Neural progenitor cell (in vitro differentiated cells): ENCODE measurements at regions not wholly inside any gene's neighbourhood (a gene's known extent, or its start where the extent isn't known, plus 50 kb on each side); places are given as distances from the start of the nearest gene placed in this dataset.
A peak's percentile ranks its signal among the peaks of the same experiment; 100 is the strongest.

Experiments used
- DNase-seq: peaks from one replicate; pipeline ENCODE4 v3.0.0-alpha.2; 2016; ENCODE audit warnings: low spot score
- H2AFZ ChIP-seq: fragments of 200-600 bp; sonication (generic); replicated peaks from 2 replicates; pipeline ENCODE4 v1.6.1; 2016; ENCODE audit warnings: antibody characterized with exemption
- H3F3A ChIP-seq: fragments of 200-600 bp; sonication (generic); 2 replicates; pipeline ENCODE4 v1.6.1; 2016; ENCODE audit warnings: antibody characterized with exemption, low read depth
- H3K27ac ChIP-seq: fragments of 200-600 bp; sonication (generic); 2 replicates; pipeline ENCODE4 v1.5.1; 2016; ENCODE audit warnings: mild to moderate bottlenecking
- H3K27me3 ChIP-seq: fragments of 200-600 bp; sonication (generic); 2 replicates; pipeline ENCODE4 v1.6.1; 2016; ENCODE audit warnings: mild to moderate bottlenecking, moderate library complexity
- H3K36me3 ChIP-seq: fragments of 200-600 bp; sonication (generic); 2 replicates; pipeline ENCODE4 v1.5.1; 2016
- H3K4me1 ChIP-seq: fragments of 200-600 bp; sonication (generic); 2 replicates; pipeline ENCODE4 v1.6.1; 2016; ENCODE audit warnings: mixed run types
- H3K4me2 ChIP-seq: fragments of 200-600 bp; sonication (generic); 2 replicates; pipeline ENCODE4 v1.6.1; 2016
- H3K4me3 ChIP-seq: fragments of 200-600 bp; sonication (generic); 2 replicates; pipeline ENCODE4 v1.5.1; 2016
- H3K79me2 ChIP-seq: fragments of 200-600 bp; sonication (generic); 2 replicates; pipeline ENCODE4 v1.6.1; 2016; ENCODE audit warnings: low read depth
- H3K9ac ChIP-seq: fragments of 200-600 bp; sonication (generic); 2 replicates; pipeline ENCODE4 v1.6.1; 2016
- H3K9me3 ChIP-seq: fragments of 200-600 bp; sonication (generic); 2 replicates; pipeline ENCODE4 v1.5.1; 2016; ENCODE audit warnings: low read depth
- H4K20me1 ChIP-seq: fragments of 200-600 bp; sonication (generic); 2 replicates; pipeline ENCODE4 v1.6.1; 2016; ENCODE audit warnings: low read depth
- H3K27ac Mint-ChIP-seq: 3 replicates; pipeline ENCODE4 v1.8.0; 2021; ENCODE audit warnings: mixed read lengths
- H3K27me3 Mint-ChIP-seq: 2 replicates; pipeline ENCODE4 v1.8.0; 2022; ENCODE audit warnings: low read depth, mild to moderate bottlenecking, inconsistent platforms, moderate library complexity, mixed read lengths; ENCODE audit not compliant: insufficient read depth
- H3K36me3 Mint-ChIP-seq: 3 replicates; pipeline ENCODE4 v1.8.0; 2021; ENCODE audit warnings: mixed read lengths
- H3K4me1 Mint-ChIP-seq: 3 replicates; pipeline ENCODE4 v1.8.0; 2021; ENCODE audit warnings: mixed read lengths
- H3K4me3 Mint-ChIP-seq: 3 replicates; pipeline ENCODE4 v1.8.0; 2021; ENCODE audit warnings: mild to moderate bottlenecking, moderate library complexity, mixed read lengths
- H3K9me3 Mint-ChIP-seq: 3 replicates; pipeline ENCODE4 v1.8.0; 2020; ENCODE audit warnings: mixed read lengths
- CTCF ChIP-seq: fragments of 200-600 bp; sonication (generic); IDR thresholded peaks from 2 replicates; pipeline ENCODE4 v1.5.1; 2017; ENCODE audit warnings: antibody characterized with exemption, mild to moderate bottlenecking
- EZH2 ChIP-seq: fragments of 200-600 bp; sonication (generic); IDR thresholded peaks from 2 replicates; pipeline ENCODE4 v1.6.1; 2017; ENCODE audit warnings: antibody characterized with exemption, mild to moderate bottlenecking, moderate library complexity
- EZH2phosphoT487 ChIP-seq: fragments of 200-600 bp; sonication (generic); IDR thresholded peaks from 2 replicates; pipeline ENCODE4 v1.6.1; 2017; ENCODE audit warnings: antibody characterized with exemption

DNA sequence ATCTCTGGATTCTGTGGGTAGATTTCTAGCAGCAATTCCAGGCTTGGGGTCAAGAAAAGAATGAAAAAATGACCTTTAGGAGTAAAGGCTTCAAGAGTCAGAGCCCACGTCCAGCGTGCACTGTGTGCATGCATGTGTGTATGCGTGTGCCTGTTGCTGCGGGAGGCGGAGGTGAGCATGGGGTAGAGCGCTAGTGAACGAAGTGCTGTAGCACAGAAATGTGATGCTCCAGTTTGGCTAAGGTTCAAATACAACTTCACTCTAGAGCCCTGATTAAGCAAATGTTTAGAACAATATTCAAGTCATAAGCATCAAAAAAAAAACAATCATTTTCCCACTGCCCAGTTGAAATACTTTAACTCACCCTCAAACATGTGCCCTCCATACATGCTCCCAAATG is 403.9 kb downstream of the ZNF608 start:
- H3K9me3 Mint-ChIP-seq: peaks cover 5% of the 10 kb centered on the region
- Histone ChIP-seq H3K9me3 (no peaks in the 10 kb centered on the region), H2AFZ (no peak overlapping the region), H3K79me2 (no peaks in the 10 kb centered on the region), H3K4me2 (no peak overlapping the region), H4K20me1 (no peaks in the 10 kb centered on the region), H3K4me3 (no peak overlapping the region), H3K36me3 (no peaks in the 10 kb centered on the region), H3K27ac (no peak overlapping the region), H3F3A (peaks cover 6% of the 10 kb centered on the region), H3K4me1 (peaks cover 32% of the 10 kb centered on the region), H3K9ac (no peak overlapping the region), H3K27me3 (no peaks in the 10 kb centered on the region)
- DNase-seq: no peak
- H3K27ac Mint-ChIP-seq: no peak overlapping the region
- no peak for TF ChIP-seq EZH2
- no peak for TF ChIP-seq CTCF
- no peak for TF ChIP-seq EZH2phosphoT487
- peaks cover 3% of the 10 kb centered on the region for H3K27me3 Mint-ChIP-seq
- peaks cover 4% of the 10 kb centered on the region for H3K4me1 Mint-ChIP-seq
- H3K4me3 Mint-ChIP-seq: no peak overlapping the region
- no peaks in the 10 kb centered on the region for H3K36me3 Mint-ChIP-seq

DNA sequence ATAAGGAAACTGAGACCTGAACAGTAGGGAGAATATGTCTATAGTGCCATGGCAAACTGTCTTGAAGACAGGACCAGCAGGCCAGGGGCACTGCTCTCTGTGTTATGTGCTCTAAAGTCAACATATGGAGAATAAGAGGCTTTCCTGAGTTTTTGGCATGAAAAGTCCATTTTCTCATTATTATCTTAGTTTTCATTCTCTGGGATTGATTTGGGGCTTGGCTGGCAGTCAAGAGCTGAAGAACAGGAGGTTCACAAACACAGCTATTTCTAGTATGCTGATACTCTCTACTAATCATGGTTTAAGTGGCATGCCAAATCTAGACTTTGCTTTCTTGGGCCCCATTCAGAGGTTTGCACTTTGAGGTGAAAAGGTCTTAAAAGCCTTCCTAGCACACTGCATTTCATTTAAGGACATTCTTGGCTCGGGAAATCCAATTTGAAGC is 404.4 kb downstream of the ZNF608 start:
- H3K27ac ChIP-seq: no peak overlapping the region
- no peak overlapping the region for H3K4me3 ChIP-seq
- Mint-ChIP-seq H3K27ac (no peak overlapping the region), H3K4me1 (peaks cover 4% of the 10 kb centered on the region), H3K4me3 (no peak overlapping the region), H3K27me3 (peaks cover 3% of the 10 kb centered on the region), H3K36me3 (no peaks in the 10 kb centered on the region), H3K9me3 (peaks cover 5% of the 10 kb centered on the region)
- no peak for DNase-seq
- no peaks in the 10 kb centered on the region for H3K36me3 ChIP-seq
- TF ChIP-seq EZH2 (no peak), EZH2phosphoT487 (no peak), CTCF (no peak)
- no peaks in the 10 kb centered on the region for H3K9me3 ChIP-seq
- H3K4me2 ChIP-seq: no peak overlapping the region
- H3F3A ChIP-seq: peaks cover 6% of the 10 kb centered on the region
- H2AFZ ChIP-seq: no peak overlapping the region
- H3K4me1 ChIP-seq: peaks cover 32% of the 10 kb centered on the region
- no peaks in the 10 kb centered on the region for H3K79me2 ChIP-seq
- H4K20me1 ChIP-seq: no peaks in the 10 kb centered on the region
- no peak overlapping the region for H3K9ac ChIP-seq
- no peaks in the 10 kb centered on the region for H3K27me3 ChIP-seq

DNA sequence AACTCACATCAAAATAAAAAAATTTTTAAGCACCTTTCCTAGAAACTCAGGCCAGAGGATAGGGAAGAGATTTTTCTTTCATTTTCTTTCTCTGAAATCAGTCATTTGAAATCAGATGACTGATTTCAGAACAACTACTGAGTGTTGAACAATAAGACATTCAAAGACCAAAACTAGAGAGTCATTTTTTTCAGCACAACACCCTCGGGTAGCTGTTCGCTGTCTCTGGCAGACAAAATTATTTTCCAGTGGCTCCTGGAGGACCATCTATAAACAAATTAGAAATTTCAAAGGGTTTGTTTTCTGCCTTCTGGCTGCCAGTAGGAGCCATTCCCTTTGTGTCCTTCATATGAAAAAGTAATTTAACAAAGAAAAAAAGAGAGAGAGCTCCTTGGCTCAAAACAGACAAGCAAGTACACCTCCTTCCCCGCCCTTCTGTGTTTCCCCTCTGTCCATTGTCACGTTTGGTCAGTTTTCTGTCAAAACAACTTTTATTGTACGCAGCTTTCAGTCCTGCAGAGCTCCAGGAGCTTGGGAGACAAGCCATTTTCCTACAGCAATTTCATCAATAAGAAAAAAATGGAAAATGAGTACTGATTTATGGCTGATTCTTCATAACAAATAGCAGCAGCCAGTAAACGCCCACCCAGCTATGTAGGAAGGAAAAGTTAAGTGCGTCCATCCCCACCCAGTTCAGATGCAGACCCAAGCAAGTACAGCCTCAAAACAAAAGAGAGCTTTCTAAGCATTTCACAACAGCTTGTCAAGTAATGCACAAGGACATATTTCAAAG is 405.2 kb downstream of the ZNF608 start:
- no peak for TF ChIP-seq CTCF
- no peak for TF ChIP-seq EZH2
- no peak for TF ChIP-seq EZH2phosphoT487
- Histone ChIP-seq H3K4me1 (peaks cover 32% of the 10 kb centered on the region), H3K9me3 (no peaks in the 10 kb centered on the region), H3K4me2 (no peak overlapping the region), H3K9ac (no peak overlapping the region), H3K27ac (no peak overlapping the region), H2AFZ (peak overlapping the region; percentile 66), H4K20me1 (no peaks in the 10 kb centered on the region), H3F3A (peaks cover 6% of the 10 kb centered on the region), H3K36me3 (no peaks in the 10 kb centered on the region), H3K27me3 (no peaks in the 10 kb centered on the region), H3K79me2 (no peaks in the 10 kb centered on the region), H3K4me3 (no peak overlapping the region)
- no peaks in the 10 kb centered on the region for H3K36me3 Mint-ChIP-seq
- H3K4me3 Mint-ChIP-seq: no peak overlapping the region
- no peak overlapping the region for H3K27ac Mint-ChIP-seq
- peaks cover 3% of the 10 kb centered on the region for H3K27me3 Mint-ChIP-seq
- H3K9me3 Mint-ChIP-seq: peaks cover 5% of the 10 kb centered on the region
- DNase-seq: no peak
- H3K4me1 Mint-ChIP-seq: peaks cover 4% of the 10 kb centered on the region
